ENCODE measurements at regions not wholly inside any gene's neighbourhood (a gene's known extent, or its start where the extent isn't known, plus 50 kb on each side); places are given as distances from the start of the nearest gene placed in this dataset.
"Not testable (repeated sequence)": the region's sequence is repeated elsewhere in the genome, so short reads cannot be mapped to it uniquely, and the experiment has no call there.

GRCh38 chr3:68676136-68676535 lies 256.2 kb downstream of the TAFA4 start:
- DNase-seq = no peak

- no peak for DNase-seq
These were observed 265.0 kb downstream of the TAFA4 start for GRCh38 chr3:68667346-68667745.

GRCh38 chr3:68666429-68667136 lies 265.8 kb downstream of the TAFA4 start:
- no peak for DNase-seq

- no peak for DNase-seq
These were observed 268.1 kb downstream of the TAFA4 start for GRCh38 chr3:68664276-68664675.

- DNase-seq = no peak
These were observed 270.2 kb downstream of the TAFA4 start for GRCh38 chr3:68662176-68662575.

GRCh38 chr3:68650657-68651056 lies 281.7 kb downstream of the TAFA4 start:
- DNase-seq = not testable (repeated sequence)

- DNase-seq = no peak
These were observed 283.9 kb downstream of the TAFA4 start for GRCh38 chr3:68648494-68648893.

- DNase-seq = no peak
These were observed 300.3 kb downstream of the TAFA4 start for GRCh38 chr3:68631850-68632545.

- DNase-seq = no peak
These were observed 312.1 kb downstream of the TAFA4 start for GRCh38 chr3:68620211-68620610.

GRCh38 chr3:68614087-68614486 lies 318.3 kb downstream of the TAFA4 start:
- DNase-seq = no peak

GRCh38 chr3:68571321-68571720 lies 361.0 kb downstream of the TAFA4 start:
- DNase-seq = no peak

- DNase-seq = no peak
These were observed 371.6 kb downstream of the TAFA4 start for GRCh38 chr3:68560728-68561127.

- DNase-seq = no peak
These were observed 396.6 kb downstream of the TAFA4 start for GRCh38 chr3:68535782-68536181.

- DNase-seq = no peak
These were observed 409.0 kb downstream of the TAFA4 start for GRCh38 chr3:68523330-68523729.

GRCh38 chr3:68515237-68515636 lies 417.1 kb downstream of the TAFA4 start:
- no peak for DNase-seq

GRCh38 chr3:68504201-68504600 lies 428.1 kb downstream of the TAFA4 start:
- DNase-seq = no peak

GRCh38 chr3:68485845-68486244 lies 446.5 kb downstream of the TAFA4 start:
- DNase-seq = not testable (repeated sequence)

GRCh38 chr3:68485051-68485450 lies 447.3 kb downstream of the TAFA4 start:
- DNase-seq = no peak

- DNase-seq = no peak
These were observed 448.7 kb downstream of the TAFA4 start for GRCh38 chr3:68483601-68484000.

- no peak for DNase-seq
These were observed 449.3 kb downstream of the TAFA4 start for GRCh38 chr3:68483041-68483440.

GRCh38 chr3:68482565-68482964 lies 449.8 kb downstream of the TAFA4 start:
- no peak for DNase-seq

- no peak for DNase-seq
These were observed 452.6 kb downstream of the TAFA4 start for GRCh38 chr3:68479779-68480178.

- DNase-seq = no peak
These were observed 463.5 kb downstream of the TAFA4 start for GRCh38 chr3:68468695-68469375.

- no peak for DNase-seq
These were observed 464.9 kb downstream of the TAFA4 start for GRCh38 chr3:68467465-68467864.
